Mammary epithelial cell (primary cell): ENCODE measurements at regions not wholly inside any gene's neighbourhood (a gene's known extent, or its start where the extent isn't known, plus 50 kb on each side); places are given as distances from the start of the nearest gene placed in this dataset.
"Not testable (repeated sequence)": the region's sequence is repeated elsewhere in the genome, so short reads cannot be mapped to it uniquely, and the experiment has no call there.

ENCODE experiments used
- EZH2 ChIP-seq: IDR thresholded peaks from 2 replicates; pipeline ENCODE4 v1.6.1; 2012; ENCODE audit warnings: low read length, inconsistent platforms, borderline replicate concordance
- TF ChIP-seq, protein P1 (sequence below), 2 donors: IDR thresholded peaks in 1 of 2; conservative IDR thresholded peaks in 1 of 2; 2 replicates each; pipeline ENCODE4 v1.5.1; 2011 to 2012; ENCODE audit warnings: inconsistent platforms in 2 of 2, low read length in 2 of 2, mild to moderate bottlenecking in 2 of 2, control low read depth in 1 of 2, low read depth in 1 of 2; ENCODE audit not compliant: insufficient read depth in 1 of 2; ENCODE audit errors: extremely low read depth in 1 of 2

DNA sequence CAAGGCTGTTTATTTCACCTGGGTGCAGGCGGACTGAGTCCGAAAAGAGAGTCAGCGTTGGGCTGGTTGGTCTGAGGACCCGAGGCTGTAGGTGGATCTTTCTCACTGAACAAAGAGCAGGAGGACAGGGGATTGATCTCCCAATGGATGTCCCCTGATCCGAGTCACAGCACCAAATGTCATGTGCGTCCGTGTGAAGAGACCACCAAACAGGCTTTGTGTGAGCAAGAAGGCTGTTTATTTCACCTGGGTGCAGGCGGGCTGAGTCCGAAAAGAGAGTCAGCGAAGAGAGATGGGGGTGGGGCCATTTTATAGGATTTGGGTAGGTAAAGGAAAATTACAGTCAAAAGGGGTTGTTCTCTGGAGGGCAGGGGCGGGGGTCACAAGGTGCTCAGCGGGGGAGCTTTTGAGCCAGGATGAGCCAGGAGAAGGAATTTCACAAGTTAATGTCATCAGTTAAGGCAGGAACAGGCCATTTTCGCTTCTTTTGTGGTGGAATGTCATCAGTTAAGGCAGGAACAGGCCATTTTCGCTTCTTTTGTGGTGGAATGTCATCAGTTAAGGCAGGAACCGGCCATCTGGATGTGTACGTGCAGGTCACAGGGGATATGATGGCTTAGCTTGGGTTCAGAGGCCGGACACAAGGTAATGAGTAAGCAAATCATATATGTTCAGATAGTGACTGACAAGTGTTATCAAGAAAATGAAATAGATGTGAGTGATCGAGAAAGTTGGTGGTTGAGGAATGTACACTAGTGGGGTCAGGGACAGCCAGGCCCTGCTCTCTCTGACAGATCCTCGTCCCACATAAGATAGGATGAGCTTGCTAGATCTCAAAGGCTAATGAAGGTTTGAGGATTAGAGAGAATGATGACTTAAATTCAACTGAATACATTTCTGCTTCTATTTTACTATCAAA lies 760.0 kb downstream of the KCNT2 start:
- TF ChIP-seq, protein P1, sequence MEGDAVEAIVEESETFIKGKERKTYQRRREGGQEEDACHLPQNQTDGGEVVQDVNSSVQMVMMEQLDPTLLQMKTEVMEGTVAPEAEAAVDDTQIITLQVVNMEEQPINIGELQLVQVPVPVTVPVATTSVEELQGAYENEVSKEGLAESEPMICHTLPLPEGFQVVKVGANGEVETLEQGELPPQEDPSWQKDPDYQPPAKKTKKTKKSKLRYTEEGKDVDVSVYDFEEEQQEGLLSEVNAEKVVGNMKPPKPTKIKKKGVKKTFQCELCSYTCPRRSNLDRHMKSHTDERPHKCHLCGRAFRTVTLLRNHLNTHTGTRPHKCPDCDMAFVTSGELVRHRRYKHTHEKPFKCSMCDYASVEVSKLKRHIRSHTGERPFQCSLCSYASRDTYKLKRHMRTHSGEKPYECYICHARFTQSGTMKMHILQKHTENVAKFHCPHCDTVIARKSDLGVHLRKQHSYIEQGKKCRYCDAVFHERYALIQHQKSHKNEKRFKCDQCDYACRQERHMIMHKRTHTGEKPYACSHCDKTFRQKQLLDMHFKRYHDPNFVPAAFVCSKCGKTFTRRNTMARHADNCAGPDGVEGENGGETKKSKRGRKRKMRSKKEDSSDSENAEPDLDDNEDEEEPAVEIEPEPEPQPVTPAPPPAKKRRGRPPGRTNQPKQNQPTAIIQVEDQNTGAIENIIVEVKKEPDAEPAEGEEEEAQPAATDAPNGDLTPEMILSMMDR (conservative IDR thresholded peaks at IDR 0.05 in 1 of 2, IDR thresholded peaks at IDR 0.05 in 1 of 2; ENCODE audit: extremely low read depth in 1 of 2, insufficient read depth in 1 of 2, low read depth in 1 of 2, low read length in 2 of 2), result not testable (repeated sequence)
- TF ChIP-seq EZH2, result not testable (repeated sequence)
